A549 (cell line): ENCODE measurements at regions not wholly inside any gene's neighbourhood (a gene's known extent, or its start where the extent isn't known, plus 50 kb on each side); places are given as distances from the start of the nearest gene placed in this dataset.

Experiments used
- FOXS1 ChIP-seq: fragments of 250-450 bp; sonication (Bioruptor Pico); IDR thresholded peaks from 2 replicates; pipeline ENCODE4 v1.5.0; 2020; ENCODE audit warnings: mild to moderate bottlenecking, moderate library complexity
- HDAC2 ChIP-seq: fragments of 200-600 bp; sonication (generic); IDR thresholded peaks from 2 replicates; pipeline ENCODE4 v1.6.1; 2016
- TF ChIP-seq, protein P1 (sequence below): fragments of 450-650 bp; IDR thresholded peaks from 2 replicates; pipeline ENCODE4 v1.6.1; 2014; ENCODE audit warnings: antibody characterized with exemption
- TF ChIP-seq, protein P2 (sequence below): fragments of >200 bp; sonication (Bioruptor Twin); formaldehyde crosslinking; IDR thresholded peaks from 3 replicates; pipeline ENCODE4 v1.5.1; 2016

DNA sequence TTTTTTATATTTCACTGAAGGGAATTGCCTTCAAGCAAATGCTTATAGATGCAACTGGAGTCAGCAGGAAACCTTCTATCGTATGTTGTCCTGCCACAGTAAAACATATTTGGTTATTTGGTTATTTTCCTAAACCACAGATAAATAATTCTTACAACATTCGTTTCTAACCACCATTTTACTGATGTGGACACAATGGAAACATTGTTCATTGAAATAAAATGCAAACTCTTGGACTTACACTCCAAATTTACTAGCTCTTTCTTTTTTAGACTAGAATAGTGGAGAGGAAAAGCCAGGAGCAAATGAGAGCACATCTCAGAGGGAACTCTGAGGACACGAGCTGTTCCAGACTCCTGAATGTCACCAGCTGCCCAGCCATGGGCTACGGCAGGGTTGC lies 114.8 kb downstream of the RPS12 start:
- TF ChIP-seq, protein P1, sequence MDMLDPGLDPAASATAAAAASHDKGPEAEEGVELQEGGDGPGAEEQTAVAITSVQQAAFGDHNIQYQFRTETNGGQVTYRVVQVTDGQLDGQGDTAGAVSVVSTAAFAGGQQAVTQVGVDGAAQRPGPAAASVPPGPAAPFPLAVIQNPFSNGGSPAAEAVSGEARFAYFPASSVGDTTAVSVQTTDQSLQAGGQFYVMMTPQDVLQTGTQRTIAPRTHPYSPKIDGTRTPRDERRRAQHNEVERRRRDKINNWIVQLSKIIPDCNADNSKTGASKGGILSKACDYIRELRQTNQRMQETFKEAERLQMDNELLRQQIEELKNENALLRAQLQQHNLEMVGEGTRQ = no peak
- TF ChIP-seq, protein P2, sequence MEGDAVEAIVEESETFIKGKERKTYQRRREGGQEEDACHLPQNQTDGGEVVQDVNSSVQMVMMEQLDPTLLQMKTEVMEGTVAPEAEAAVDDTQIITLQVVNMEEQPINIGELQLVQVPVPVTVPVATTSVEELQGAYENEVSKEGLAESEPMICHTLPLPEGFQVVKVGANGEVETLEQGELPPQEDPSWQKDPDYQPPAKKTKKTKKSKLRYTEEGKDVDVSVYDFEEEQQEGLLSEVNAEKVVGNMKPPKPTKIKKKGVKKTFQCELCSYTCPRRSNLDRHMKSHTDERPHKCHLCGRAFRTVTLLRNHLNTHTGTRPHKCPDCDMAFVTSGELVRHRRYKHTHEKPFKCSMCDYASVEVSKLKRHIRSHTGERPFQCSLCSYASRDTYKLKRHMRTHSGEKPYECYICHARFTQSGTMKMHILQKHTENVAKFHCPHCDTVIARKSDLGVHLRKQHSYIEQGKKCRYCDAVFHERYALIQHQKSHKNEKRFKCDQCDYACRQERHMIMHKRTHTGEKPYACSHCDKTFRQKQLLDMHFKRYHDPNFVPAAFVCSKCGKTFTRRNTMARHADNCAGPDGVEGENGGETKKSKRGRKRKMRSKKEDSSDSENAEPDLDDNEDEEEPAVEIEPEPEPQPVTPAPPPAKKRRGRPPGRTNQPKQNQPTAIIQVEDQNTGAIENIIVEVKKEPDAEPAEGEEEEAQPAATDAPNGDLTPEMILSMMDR = no peak
- TF ChIP-seq FOXS1 (CRISPR knock-in tag) = no peak
- TF ChIP-seq HDAC2 = no peak
